ENCODE measurements at regions not wholly inside any gene's neighbourhood (a gene's known extent, or its start where the extent isn't known, plus 50 kb on each side); places are given as distances from the start of the nearest gene placed in this dataset.
A peak's percentile ranks its signal among the peaks of the same experiment; 100 is the strongest.
"Not testable (repeated sequence)": the region's sequence is repeated elsewhere in the genome, so short reads cannot be mapped to it uniquely, and the experiment has no call there.

- ChIA-PET POLR2A (no interaction called here), CTCF (no interaction called here)
- TF ChIP-seq TARDBP (IDR thresholded peaks at IDR 0.05) = no peak
- TF ChIP-seq SP1 (IDR thresholded peaks at IDR 0.05) = no peak
- no peak for TF ChIP-seq FOXA1 (IDR thresholded peaks at IDR 0.05)
- no peak for TF ChIP-seq BHLHE40 (IDR thresholded peaks at IDR 0.05; ENCODE audit: borderline replicate concordance)
- no peak for TF ChIP-seq SUZ12 (IDR thresholded peaks at IDR 0.05)
- TF ChIP-seq LEF1 (IDR thresholded peaks at IDR 0.05; ENCODE audit: borderline replicate concordance) = no peak
- TF ChIP-seq L3MBTL2 (conservative IDR thresholded peaks at IDR 0.05) = no peak
- TF ChIP-seq ELF4 (IDR thresholded peaks at IDR 0.05) = no peak
- TF ChIP-seq ARNT (IDR thresholded peaks at IDR 0.05) = no peak
- no peak for TF ChIP-seq FOXK2 (IDR thresholded peaks at IDR 0.05)
- DNase-seq (ENCODE audit: extremely low spot score) = no peak
Observed at GRCh38 chr13:76316998-76317527, 569.1 kb downstream of the KCTD12 start.

- no peak for DNase-seq (ENCODE audit: extremely low spot score)
- CTCF ChIA-PET = interaction anchor here (1.0 kb wide), 1 partner anchor 12 kb away, joined by 3 read pairs; no protein-coding TSS in a partner anchor
- POLR2A ChIA-PET = no interaction called here
- TF ChIP-seq TARDBP (IDR thresholded peaks at IDR 0.05) (no peak), NFRKB (IDR thresholded peaks at IDR 0.05) (no peak), CTBP1 (IDR thresholded peaks at IDR 0.05; ENCODE audit: borderline replicate concordance) (no peak), SUZ12 (IDR thresholded peaks at IDR 0.05) (no peak), FOXA1 (IDR thresholded peaks at IDR 0.05) (no peak), PKNOX1 (IDR thresholded peaks at IDR 0.05) (no peak), FOXM1 (IDR thresholded peaks at IDR 0.05; ENCODE audit: borderline replicate concordance) (no peak), ZNF384 (IDR thresholded peaks at IDR 0.05) (no peak), SP1 (IDR thresholded peaks at IDR 0.05) (no peak), BHLHE40 (IDR thresholded peaks at IDR 0.05; ENCODE audit: borderline replicate concordance) (no peak), FOXK2 (IDR thresholded peaks at IDR 0.05) (no peak), HDGF (IDR thresholded peaks at IDR 0.05; ENCODE audit: borderline replicate concordance) (no peak), L3MBTL2 (conservative IDR thresholded peaks at IDR 0.05) (no peak), ELF4 (IDR thresholded peaks at IDR 0.05) (no peak), ARNT (IDR thresholded peaks at IDR 0.05) (no peak), LEF1 (IDR thresholded peaks at IDR 0.05; ENCODE audit: borderline replicate concordance) (no peak)
Observed at GRCh38 chr13:76314495-76314894, 571.7 kb downstream of the KCTD12 start.

GRCh38 chr13:76307142-76307541 is 579.1 kb downstream of the KCTD12 start:
- CTCF ChIA-PET = no interaction called here
- DNase-seq (ENCODE audit: extremely low spot score) = peak; percentile 46
- POLR2A ChIA-PET = no interaction called here
- TF ChIP-seq FOXK2 (IDR thresholded peaks at IDR 0.05) = no peak
- TF ChIP-seq TARDBP (IDR thresholded peaks at IDR 0.05) = no peak
- TF ChIP-seq ARNT (IDR thresholded peaks at IDR 0.05) = no peak
- no peak for TF ChIP-seq PKNOX1 (IDR thresholded peaks at IDR 0.05)
- no peak for TF ChIP-seq ELF4 (IDR thresholded peaks at IDR 0.05)

- DNase-seq (ENCODE audit: extremely low spot score) = no peak
- ChIA-PET CTCF (no interaction called here), POLR2A (no interaction called here)
- TF ChIP-seq FOXK2 (IDR thresholded peaks at IDR 0.05) = no peak
- no peak for TF ChIP-seq FOXA1 (IDR thresholded peaks at IDR 0.05)
- TF ChIP-seq ZNF384 (IDR thresholded peaks at IDR 0.05) = no peak
- TF ChIP-seq FOXM1 (IDR thresholded peaks at IDR 0.05; ENCODE audit: borderline replicate concordance) = no peak
Observed at GRCh38 chr13:76300688-76301087, 585.5 kb downstream of the KCTD12 start.

GRCh38 chr13:76297331-76297730 is 588.9 kb downstream of the KCTD12 start:
- POLR2A ChIA-PET = no interaction called here
- TF ChIP-seq SP1 (IDR thresholded peaks at IDR 0.05) (no peak), ELF4 (IDR thresholded peaks at IDR 0.05) (no peak), SUZ12 (IDR thresholded peaks at IDR 0.05) (no peak), PKNOX1 (IDR thresholded peaks at IDR 0.05) (no peak), FOXK2 (IDR thresholded peaks at IDR 0.05) (no peak), HDGF (IDR thresholded peaks at IDR 0.05; ENCODE audit: borderline replicate concordance) (no peak), ARNT (IDR thresholded peaks at IDR 0.05) (no peak), TARDBP (IDR thresholded peaks at IDR 0.05) (no peak), FOXM1 (IDR thresholded peaks at IDR 0.05; ENCODE audit: borderline replicate concordance) (no peak), NFRKB (IDR thresholded peaks at IDR 0.05) (no peak)
- DNase-seq (ENCODE audit: extremely low spot score) = no peak
- CTCF ChIA-PET = no interaction called here

GRCh38 chr13:76296751-76297150 is 589.5 kb downstream of the KCTD12 start:
- TF ChIP-seq FOXA1 (IDR thresholded peaks at IDR 0.05) = no peak
- no peak for TF ChIP-seq LEF1 (IDR thresholded peaks at IDR 0.05; ENCODE audit: borderline replicate concordance)
- no peak for TF ChIP-seq PKNOX1 (IDR thresholded peaks at IDR 0.05)
- TF ChIP-seq NFRKB (IDR thresholded peaks at IDR 0.05) = no peak
- TF ChIP-seq ELF4 (IDR thresholded peaks at IDR 0.05) = no peak
- TF ChIP-seq L3MBTL2 (conservative IDR thresholded peaks at IDR 0.05) = no peak
- ChIA-PET POLR2A (no interaction called here), CTCF (no interaction called here)
- DNase-seq (ENCODE audit: extremely low spot score) = no peak

GRCh38 chr13:76295020-76295419 is 591.2 kb downstream of the KCTD12 start:
- CTCF ChIA-PET; POLR2A ChIA-PET; DNase-seq (ENCODE audit: extremely low spot score): not testable (repeated sequence)

Data from HEK293T (cell line).